GM12878 (cell line): ENCODE measurements at regions not wholly inside any gene's neighbourhood (a gene's known extent, or its start where the extent isn't known, plus 50 kb on each side); places are given as distances from the start of the nearest gene placed in this dataset.

Experiments used
- ATAC-seq: fragments of 200-7000 bp; cut with Tn5 transposase; 3 replicates; pipeline ENCODE4 v1.9.1; 2020; ENCODE audit warnings: mild to moderate bottlenecking, moderate library complexity
- BruUV-seq: library from RNA; stranded (reverse); fragments of 400-500 nt; replicated peaks from 2 replicates; lab custom pipeline; 2021; lab: Mats Ljungman, UMichigan
- CTCF ChIA-PET: fragments of 300-600 bp; sonication (Branson Sonifier 250); formaldehyde crosslinking; extraction: SDS; loops from one replicate; lab custom pipeline; 2021; ENCODE audit warnings: inconsistent platforms; lab: Yijun Ruan, JAX
- POLR2A ChIA-PET: fragments of 350-600 bp; formaldehyde crosslinking; extraction: SDS; loops from one replicate; lab custom pipeline; 2021; ENCODE audit warnings: inconsistent platforms; lab: Charles Lee
- RAD21 ChIA-PET: fragments of 300-600 bp; sonication (Branson Sonifier 250); formaldehyde crosslinking; loops from one replicate; lab custom pipeline; 2023; ENCODE audit warnings: antibody characterized with exemption; ENCODE audit not compliant: unreplicated experiment; lab: Charles Lee
- SMC1A ChIA-PET: fragments of 300-600 bp; sonication (Branson Sonifier 250); formaldehyde crosslinking; loops from one replicate; lab custom pipeline; 2023; ENCODE audit not compliant: unreplicated experiment, uncharacterized antibody; lab: Charles Lee
- DNase-seq: peaks from one replicate; pipeline ENCODE4 v3.0.0-alpha.2; 2011; ENCODE audit warnings: low read depth, low spot score
- FAIRE-seq: peaks from 3 replicates; lab custom pipeline; 2011; peaks lifted over from hg19 to GRCh38; lab: Jason Lieb, UNC
- H2AFZ ChIP-seq: 2 replicates; pipeline ENCODE4 v1.6.0; 2011; ENCODE audit warnings: low read depth, low read length, control low read depth; ENCODE audit not compliant: control insufficient read depth
- H3K27ac ChIP-seq: 2 replicates; pipeline ENCODE4 v1.5.1; 2011; ENCODE audit warnings: control low read depth; ENCODE audit not compliant: control insufficient read depth, insufficient read depth
- H3K27me3 ChIP-seq, 2 experiments: replicated peaks in 1 of 2; 2 replicates each; pipeline versions ENCODE4 v1.6.0 to v1.6.1; 2011; ENCODE audit warnings: low read length in 1 of 2; ENCODE audit not compliant: control insufficient read depth in 2 of 2, insufficient read depth in 2 of 2
- H3K36me3 ChIP-seq, 2 experiments: 2 replicates each; pipeline ENCODE4 v1.5.1; 2011; ENCODE audit warnings: low read length in 1 of 2; ENCODE audit not compliant: control insufficient read depth in 2 of 2, insufficient read depth in 2 of 2
- H3K4me1 ChIP-seq: 2 replicates; pipeline ENCODE4 v1.6.1; 2011; ENCODE audit warnings: mild to moderate bottlenecking, low read length, moderate library complexity, mixed read lengths; ENCODE audit not compliant: control insufficient read depth, insufficient read depth
- H3K4me2 ChIP-seq: 2 replicates; pipeline ENCODE4 v1.6.0; 2011; ENCODE audit warnings: control low read depth; ENCODE audit not compliant: control insufficient read depth, insufficient read depth
- H3K4me3 ChIP-seq: fragments of 200-600 bp; sonication (generic); 2 replicates; pipeline ENCODE4 v1.5.1; 2016
- H3K79me2 ChIP-seq: 2 replicates; pipeline ENCODE4 v1.6.0; 2011; ENCODE audit warnings: low read length; ENCODE audit not compliant: control insufficient read depth, insufficient read depth
- H3K9ac ChIP-seq: 2 replicates; pipeline ENCODE4 v1.8.0; 2011; ENCODE audit warnings: low read length, control low read depth, mixed read lengths; ENCODE audit not compliant: control insufficient read depth, insufficient read depth
- H3K9me3 ChIP-seq: replicated peaks from 3 replicates; pipeline ENCODE4 v1.5.1; 2011; ENCODE audit warnings: mild to moderate bottlenecking, low read length; ENCODE audit not compliant: control insufficient read depth, insufficient read depth
- H4K20me1 ChIP-seq: 2 replicates; pipeline ENCODE4 v1.6.0; 2011; ENCODE audit not compliant: control insufficient read depth, insufficient read depth
- REST ChIP-seq: IDR thresholded peaks from 2 replicates; pipeline ENCODE4 v1.6.1; 2012; ENCODE audit warnings: mild to moderate bottlenecking, low read depth, low read length
- WGBS: methylation state at CpG from one replicate; pipeline ENCODE4 v1.1.6; 2016; ENCODE audit warnings: low lambda C conversion rate; ENCODE audit not compliant: insufficient replicate concordance, insufficient coverage; ENCODE audit errors: missing lambda C conversion rate; 5-methylcytosine and 5-hydroxymethylcytosine counted together
- in situ Hi-C: fragments of 300-500 bp; cut with MboI; formaldehyde crosslinking; loops from 9 replicates; pipeline ENCODE4 v1.14.3; 2018; ENCODE audit warnings: mixed read lengths
- intact Hi-C: fragments of 100-400 bp; cut with micrococcal nuclease; formaldehyde crosslinking; loops from one replicate; pipeline ENCODE4 v1.14.2; 2022; ENCODE audit not compliant: unreplicated experiment

GRCh38 chr11:13101644-13102512 lies 92.8 kb downstream of the RASSF10 start:
- no peak overlapping the region for H3K27ac ChIP-seq
- ChIA-PET RAD21 (no interaction called here), CTCF (interaction anchor here (1.0 to 2.1 kb wide), 2 partner anchors 9 to 136 kb away, joined by 7 to 8 read pairs; no protein-coding TSS in a partner anchor), SMC1A (interaction anchor here (1.1 kb wide), 1 partner anchor 78 kb away, joined by 3 read pairs; no protein-coding TSS in a partner anchor), POLR2A (interaction anchor here (1.1 kb wide), 1 partner anchor 11 kb away, joined by 3 read pairs; no protein-coding TSS in a partner anchor)
- H3K79me2 ChIP-seq: no peaks in the 10 kb centered on the region
- H3K27me3 ChIP-seq: no peaks in the 10 kb centered on the region
- H3K4me3 ChIP-seq: no peak overlapping the region
- H3K4me2 ChIP-seq: no peak overlapping the region
- no peaks in the 10 kb centered on the region for H3K4me1 ChIP-seq
- no peak overlapping the region for H2AFZ ChIP-seq
- ATAC-seq (peak; percentile 56), DNase-seq (no peak), FAIRE-seq (no peak)
- BruUV-seq: no TSS peak
- no peaks in the 10 kb centered on the region for H4K20me1 ChIP-seq
- WGBS: 20% methylated on average over 5 of the region's 5 CpGs
- no peak overlapping the region for H3K9ac ChIP-seq
- no peaks in the 10 kb centered on the region; the same call in 2 of the 3 replicates for H3K9me3 ChIP-seq
- no peak for TF ChIP-seq REST
- in situ Hi-C loops (no loop called here), intact Hi-C loops (no loop called here)
- H3K36me3 ChIP-seq: no peaks in the 10 kb centered on the region
